Prostate gland (tissue), 2 donors: ENCODE measurements at regions not wholly inside any gene's neighbourhood (a gene's known extent, or its start where the extent isn't known, plus 50 kb on each side); places are given as distances from the start of the nearest gene placed in this dataset.

ENCODE experiments used
- POLR2A ChIP-seq: fragments of 450-650 bp; IDR thresholded peaks from one replicate; pipeline ENCODE4 v1.6.1; 2016; ENCODE audit warnings: antibody characterized with exemption, mild to moderate bottlenecking
- POLR2AphosphoS5 ChIP-seq: sonication (generic); formaldehyde crosslinking; IDR thresholded peaks from one replicate; pipeline ENCODE4 v1.6.1; 2017; ENCODE audit warnings: antibody characterized with exemption
- TF ChIP-seq, protein P1 (sequence below), 4 experiments: fragments of 200-600 bp in 2 of 4; fragments of 450-650 bp in 2 of 4; sonication (generic) in 2 of 4; IDR thresholded peaks; 1 replicate in 3 of 4; 2 replicates in 1 of 4; pipeline ENCODE4 v1.5.1; 2016 to 2019; ENCODE audit warnings: antibody characterized with exemption in 4 of 4, mild to moderate bottlenecking in 2 of 4, moderate library complexity in 2 of 4

DNA sequence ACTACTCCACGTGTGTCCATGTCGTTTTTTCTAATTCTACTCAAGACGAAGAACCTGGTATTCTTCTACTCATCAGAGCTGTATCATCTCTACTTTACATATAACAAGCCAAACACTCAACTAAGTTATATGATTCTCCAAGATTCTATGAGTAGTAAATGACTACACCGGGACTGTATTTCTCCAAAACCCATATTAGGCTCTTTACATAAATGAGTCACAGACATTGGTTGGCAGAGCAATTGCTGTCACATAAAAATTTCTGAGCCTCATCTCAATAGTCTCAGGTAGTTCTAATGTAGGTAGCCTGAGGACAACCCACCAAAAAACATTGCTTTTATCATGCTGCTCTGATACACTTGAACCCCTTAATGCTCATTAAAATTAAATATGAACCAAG lies 1092.3 kb upstream of the NXPH2 start:
- TF ChIP-seq, protein P1, sequence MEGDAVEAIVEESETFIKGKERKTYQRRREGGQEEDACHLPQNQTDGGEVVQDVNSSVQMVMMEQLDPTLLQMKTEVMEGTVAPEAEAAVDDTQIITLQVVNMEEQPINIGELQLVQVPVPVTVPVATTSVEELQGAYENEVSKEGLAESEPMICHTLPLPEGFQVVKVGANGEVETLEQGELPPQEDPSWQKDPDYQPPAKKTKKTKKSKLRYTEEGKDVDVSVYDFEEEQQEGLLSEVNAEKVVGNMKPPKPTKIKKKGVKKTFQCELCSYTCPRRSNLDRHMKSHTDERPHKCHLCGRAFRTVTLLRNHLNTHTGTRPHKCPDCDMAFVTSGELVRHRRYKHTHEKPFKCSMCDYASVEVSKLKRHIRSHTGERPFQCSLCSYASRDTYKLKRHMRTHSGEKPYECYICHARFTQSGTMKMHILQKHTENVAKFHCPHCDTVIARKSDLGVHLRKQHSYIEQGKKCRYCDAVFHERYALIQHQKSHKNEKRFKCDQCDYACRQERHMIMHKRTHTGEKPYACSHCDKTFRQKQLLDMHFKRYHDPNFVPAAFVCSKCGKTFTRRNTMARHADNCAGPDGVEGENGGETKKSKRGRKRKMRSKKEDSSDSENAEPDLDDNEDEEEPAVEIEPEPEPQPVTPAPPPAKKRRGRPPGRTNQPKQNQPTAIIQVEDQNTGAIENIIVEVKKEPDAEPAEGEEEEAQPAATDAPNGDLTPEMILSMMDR (IDR thresholded peaks at IDR 0.05) = no peak
- TF ChIP-seq POLR2A = no peak
- no peak for TF ChIP-seq POLR2AphosphoS5
